GDM1 (cell line): ENCODE measurements at regions not wholly inside any gene's neighbourhood (a gene's known extent, or its start where the extent isn't known, plus 50 kb on each side); places are given as distances from the start of the nearest gene placed in this dataset.

Source experiments
- DNase-seq: peaks from one replicate; lab custom pipeline; 2025; lab: John Stamatoyannopoulos, UW

DNA sequence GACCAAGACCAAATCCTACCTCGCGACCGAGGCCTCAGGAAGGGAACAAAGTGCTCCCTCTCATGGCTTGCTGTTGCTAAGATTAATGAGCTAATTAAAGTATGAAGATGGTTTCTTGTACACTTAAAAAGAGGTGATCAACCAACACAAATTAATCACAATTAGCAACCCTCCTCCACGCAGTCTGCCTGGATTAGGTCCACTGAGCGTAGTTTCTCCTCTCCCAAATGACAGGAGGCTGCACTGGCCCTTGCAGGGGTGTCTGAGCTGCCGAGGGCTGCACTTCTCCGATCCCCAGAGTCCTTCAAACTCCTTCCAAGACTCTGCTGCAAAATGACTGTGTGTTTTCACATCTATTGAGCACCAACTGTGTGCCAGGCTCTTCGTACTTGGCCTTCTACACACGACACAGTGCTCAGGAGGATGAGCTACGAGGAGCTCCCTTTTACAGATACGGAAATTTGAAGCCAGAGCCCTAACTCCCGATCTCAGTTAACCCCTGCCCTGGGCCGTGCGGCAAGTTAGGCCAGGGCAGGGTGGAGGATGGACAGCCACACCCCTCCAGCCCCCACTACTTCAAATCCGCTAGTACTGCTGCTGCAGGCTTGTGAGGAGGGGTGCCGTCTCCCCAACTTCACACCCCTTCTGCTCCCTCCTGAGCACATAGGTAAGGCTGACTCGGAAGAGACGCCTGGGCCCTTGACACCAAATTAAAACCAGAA, 101.0 kb upstream of the LINGO1 start:
- DNase-seq, result no peak

DNA sequence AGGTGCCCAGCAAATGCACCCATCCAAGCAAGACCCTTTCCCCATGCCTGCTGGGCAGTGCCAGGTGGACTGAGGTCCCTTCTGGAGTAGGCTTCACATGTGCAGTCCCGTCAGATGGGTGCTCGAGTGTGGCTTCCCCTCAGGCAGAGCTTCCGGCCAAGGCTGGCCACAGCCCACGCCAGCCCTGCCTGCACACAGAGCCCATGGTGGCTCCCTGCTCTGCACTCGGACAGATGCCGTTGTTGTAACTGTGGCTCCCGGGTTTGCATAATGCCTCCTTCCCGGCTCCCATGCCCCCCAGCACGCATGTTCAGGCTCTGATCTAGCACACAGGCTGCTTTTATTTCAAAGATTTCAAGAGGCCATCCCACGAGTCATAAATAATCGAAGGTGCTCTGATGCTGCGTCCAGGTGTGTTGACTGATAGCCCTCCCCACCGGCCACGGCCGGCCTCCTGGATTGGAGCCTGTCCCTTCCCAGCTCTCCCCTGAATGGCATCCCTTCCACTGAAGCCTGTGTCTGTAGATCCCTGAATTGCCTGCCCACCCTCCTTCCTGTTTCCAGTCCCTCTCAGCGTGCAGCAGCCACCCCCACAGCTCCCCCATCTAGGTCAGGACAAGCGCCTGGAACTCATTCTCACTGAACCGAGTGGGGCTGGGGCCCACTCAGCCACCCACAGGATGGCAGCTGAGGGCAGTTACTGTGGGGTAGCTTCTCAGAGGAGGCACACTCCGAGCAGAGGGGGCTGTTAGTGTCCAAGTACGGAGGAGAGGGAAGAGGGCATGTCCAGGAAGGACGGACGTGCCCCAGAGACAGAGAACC, 100.0 kb upstream of the LINGO1 start:
- DNase-seq, result no peak

DNA sequence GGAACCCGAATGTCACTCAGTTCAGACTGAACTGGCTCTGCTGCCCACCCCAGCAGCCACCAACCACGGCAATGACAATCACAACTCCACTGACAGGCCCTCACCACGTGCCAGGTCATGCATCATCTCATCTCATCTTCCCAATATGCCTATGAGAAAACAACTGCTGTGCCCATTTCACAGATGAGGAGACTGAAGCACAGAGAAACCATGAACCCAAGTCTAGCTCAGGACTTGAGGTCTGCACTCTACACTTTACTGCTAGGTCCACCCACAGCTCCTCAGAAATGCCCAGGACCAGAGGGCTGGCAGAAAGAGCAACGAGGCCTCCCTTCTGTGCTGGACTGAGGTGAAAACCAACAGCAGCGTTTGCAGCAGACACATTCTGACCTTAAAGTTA, 99.2 kb upstream of the LINGO1 start:
- DNase-seq, result no peak

DNA sequence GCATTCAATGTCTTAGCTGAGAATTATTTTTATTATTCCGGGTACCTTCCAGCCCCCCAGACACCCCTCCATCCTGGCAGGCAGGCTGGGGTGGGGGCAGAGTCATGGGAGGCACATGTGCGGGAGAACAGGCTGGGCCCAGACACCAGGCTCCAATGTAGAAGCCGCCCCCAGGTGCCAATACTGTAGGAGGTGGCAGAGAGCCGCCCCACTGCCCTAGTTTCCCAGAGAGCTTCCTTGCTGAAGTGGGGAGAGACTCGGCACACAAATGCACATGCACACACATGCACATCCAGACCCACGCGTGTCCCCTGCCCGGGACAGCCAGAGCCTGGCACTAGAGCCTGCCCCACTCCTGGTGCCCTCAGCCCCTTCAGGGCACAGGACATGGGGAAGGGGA, 98.4 kb upstream of the LINGO1 start:
- no peak for DNase-seq

DNA sequence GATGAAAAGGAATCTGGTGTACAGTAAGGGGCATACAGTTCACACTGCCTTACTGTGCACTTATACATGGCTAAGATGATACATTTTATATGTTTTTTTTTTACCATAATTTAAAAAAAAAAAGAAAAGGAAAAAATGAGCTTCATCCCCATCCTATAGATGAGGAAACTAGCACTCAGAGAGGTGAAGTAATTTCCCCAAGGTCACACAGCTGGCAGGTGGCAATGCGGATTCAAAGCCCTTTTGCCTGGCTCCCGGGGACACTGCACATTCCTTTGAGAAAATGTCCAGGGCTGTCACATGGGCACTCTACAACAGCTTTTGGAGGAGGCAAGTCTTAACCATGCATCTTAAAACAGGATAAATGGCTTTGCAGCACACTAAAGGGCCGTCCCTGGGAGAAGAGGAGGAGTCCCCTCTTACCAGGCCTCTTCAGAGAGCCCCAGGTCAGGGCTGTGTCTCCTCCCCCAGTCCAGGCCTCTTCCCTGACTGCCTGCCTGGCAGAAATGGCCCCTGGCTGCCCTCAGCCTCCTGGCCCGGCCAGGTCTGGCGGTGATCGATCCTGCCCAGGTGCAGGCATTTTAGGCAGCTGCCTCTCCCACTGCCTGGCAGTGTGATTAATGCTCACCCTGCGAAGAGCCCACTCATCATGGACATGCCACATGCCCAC, 95.1 kb upstream of the LINGO1 start:
- no peak for DNase-seq

DNA sequence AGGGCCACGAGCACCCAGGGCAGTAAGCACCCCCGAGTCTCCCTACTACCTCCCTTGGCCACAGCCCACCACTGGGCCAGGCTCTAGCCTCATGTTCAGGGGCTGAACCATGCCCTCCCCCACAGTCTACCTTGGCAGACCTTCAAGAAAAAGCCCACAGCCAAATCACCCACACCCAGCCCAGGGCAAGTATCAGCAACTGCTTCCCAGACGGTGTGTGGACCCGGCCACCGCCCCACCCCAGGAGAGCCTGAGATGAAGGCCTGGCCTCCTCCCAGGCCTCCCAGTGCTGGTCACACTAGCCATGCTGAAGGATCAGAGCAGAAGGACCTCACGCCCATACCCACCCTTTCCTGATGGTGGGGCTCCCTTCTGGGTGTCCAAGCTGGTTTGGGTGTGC, 92.0 kb upstream of the LINGO1 start:
- DNase-seq, result no peak

DNA sequence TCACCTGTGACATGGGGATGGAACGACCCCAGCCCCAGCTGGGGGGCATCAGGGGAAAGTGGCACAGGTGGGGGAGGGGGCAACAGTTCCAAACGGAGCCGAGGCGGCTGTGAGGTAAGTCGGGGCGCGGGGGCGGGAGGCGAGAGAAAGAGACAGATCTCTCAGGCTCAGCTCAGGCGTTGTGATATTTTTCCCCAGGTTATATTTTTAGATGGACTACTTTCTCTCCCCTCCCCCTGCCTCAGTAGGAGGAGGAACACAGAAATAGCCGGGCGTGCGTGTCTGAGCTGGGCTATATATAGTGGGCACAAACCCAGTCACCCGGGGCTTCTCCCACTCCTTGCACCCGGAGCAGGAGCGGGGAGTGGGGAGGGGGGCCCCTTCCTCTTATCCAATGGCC, 91.0 kb upstream of the LINGO1 start:
- DNase-seq, result no peak

DNA sequence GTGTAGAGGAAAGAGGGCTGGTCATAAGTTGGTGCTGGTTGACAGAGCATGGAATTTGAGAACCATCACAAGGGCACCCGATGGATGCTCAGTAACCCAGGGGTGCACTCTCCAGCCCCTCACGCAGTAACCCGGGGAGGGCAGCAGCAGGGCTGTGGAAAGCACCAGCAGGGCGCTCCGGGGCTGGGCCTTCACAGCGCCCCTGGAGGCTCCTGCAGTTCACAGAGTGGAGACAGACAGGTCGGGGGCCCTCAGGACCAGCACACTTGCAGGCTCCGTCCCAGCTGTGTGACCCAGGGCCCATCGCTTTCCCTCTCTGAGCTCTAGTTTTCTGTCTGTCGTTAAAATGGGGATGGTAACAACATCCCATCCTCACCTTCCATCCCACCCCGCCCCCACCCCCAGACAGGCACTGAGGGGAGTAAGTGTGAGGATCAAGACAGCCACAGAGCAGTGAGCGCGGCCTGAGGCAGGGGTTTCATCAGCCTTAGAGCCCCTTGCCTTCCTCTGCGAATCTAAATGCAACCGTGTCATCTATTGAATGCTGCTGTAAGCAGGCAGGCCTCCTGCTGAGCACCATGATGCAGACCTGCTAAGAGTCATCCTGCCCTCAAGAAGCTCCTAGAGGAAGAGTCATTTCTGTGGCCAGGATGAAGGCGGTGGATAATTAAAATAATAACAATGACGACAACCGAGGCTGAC, 90.2 kb upstream of the LINGO1 start:
- DNase-seq, result no peak

DNA sequence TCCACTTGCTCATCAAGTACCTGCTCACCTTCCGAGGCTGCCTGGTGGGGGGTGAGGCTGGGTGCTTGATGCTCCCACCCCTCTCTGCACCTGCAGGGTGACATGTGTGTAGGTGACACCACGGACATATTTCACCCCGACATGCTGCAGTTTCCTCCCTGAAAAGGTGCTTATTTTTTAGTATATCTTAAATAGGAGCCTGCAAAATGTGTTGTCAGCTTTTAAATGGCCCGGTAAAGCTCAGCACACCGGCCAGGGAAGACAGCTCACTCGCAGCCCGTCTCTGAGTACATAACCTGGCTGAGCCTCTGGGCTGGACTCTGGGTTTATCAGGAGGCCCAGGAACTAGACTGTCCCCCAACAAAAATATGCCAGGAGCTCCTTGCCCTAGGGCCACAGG, 89.3 kb upstream of the LINGO1 start:
- no peak for DNase-seq

DNA sequence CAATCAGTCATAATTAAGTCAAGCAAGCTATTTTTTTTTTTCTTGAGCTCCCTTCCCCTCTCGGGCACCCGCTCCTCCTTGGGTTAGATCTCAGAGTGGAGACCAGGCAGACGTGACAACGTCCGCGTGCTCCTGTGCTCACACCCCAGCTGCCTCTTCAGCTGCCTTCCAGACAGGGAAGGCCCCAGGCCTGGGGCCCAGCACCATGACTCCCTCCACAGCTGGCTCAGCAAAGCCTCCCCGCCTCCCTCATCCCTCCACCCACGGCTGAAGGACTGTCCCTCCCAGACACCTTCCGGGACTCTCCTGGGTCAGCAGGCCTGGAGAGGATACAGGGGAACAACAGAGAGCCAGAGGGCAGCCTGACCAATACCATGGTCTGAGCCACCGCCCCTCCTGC, 87.9 kb upstream of the LINGO1 start:
- DNase-seq, result no peak

DNA sequence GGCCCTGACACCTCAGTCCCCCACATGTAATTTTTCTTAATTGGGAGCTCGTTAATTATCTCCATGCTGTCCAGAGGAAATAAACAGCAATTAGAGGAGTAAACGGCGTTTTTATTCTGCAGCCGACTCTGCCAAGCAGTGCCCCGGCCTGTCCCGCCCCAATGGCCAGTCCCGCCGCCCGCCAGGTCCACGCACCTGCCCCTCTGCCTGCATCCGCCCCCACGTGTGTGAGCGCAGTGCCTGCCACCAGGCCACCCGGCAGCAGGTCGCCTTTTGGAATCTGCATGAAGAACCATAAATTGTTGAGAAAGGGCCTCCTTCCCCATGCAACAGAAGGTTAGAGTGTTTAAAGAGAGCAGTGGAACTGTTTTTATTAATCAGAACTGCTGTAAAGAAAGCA, 87.5 kb upstream of the LINGO1 start:
- no peak for DNase-seq

DNA sequence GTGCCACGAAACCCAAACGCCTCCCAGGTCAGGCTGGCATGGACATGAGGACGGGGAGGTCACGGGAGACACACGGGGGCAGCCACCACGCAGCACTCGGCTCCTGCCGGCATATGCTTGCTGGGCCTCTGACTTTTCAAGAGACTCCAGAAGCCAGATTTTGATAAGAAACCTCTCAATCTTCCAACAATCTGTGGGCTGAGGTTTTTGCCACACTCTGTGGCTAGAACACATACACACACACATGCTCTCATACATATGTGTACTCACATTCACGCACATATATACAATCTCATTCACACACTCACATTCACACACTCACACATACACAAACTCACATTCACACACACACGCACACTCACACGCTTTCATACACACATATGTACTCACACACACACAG, 86.7 kb upstream of the LINGO1 start:
- DNase-seq, result no peak

DNA sequence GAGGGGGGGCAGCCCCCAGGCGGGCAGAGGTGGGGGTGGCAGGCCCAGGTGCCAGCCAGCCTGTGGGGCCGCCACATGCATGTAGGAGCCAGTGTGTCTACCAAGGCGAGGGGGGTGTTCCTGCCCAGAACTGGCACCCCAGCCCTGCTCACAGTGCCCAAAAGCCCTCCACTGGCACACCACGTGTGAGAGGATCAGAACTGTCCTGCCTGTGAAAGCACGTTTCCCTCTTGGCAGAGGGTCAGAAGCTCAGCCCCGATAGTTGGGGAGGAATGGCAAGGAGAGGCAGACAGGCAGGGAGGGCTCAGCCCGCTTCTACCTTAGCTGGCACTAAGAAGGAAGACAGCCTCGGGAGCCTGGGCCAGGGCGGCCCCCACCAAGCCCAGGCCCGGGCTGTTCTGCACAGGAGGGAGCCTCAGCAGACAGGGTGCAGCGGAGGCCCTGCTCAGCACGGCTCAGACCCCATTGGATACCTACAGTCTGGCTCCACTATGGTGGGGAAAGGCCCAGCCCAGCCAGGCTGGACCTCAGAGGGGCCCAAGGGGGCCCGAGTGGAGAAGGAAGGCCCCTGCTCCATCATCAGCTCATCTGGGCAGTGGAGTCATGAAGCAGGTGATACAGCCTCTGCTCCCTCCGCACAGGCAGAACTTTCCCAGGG, 84.8 kb upstream of the LINGO1 start:
- DNase-seq, result no peak

DNA sequence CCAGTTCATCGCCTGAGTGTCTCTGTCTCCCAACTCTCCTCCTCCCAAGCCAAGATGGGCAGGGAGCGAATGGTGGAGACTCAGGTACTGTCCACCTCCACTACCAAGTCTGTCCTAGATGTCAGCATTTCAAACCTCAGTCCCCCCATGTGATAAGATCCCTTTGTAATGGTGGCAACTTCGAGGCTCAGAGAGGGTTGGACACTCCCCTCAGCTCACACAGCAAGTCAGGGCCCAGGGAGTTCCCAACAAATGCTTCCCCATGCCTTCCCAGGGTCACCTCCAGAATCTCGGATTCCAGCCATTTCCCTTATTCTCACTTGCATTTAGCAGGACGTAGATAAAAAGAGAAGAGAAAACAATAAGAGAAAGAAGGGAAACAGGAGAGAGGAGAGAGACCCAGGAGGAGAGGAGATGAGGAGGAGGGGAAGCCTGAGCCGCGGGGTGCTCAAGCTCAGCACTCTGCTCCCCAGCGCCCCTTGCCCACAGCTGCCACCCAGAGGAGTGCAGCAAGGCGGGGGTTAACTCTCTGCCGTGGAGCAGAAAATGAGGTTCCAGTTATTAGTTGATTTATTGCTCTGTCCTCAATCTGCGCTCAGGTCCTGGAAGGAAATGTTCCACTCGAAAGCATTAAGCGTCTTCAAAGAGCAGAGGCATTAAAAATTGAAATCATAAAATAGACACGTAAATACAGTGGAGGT, 84.1 kb upstream of the LINGO1 start:
- DNase-seq, result no peak

DNA sequence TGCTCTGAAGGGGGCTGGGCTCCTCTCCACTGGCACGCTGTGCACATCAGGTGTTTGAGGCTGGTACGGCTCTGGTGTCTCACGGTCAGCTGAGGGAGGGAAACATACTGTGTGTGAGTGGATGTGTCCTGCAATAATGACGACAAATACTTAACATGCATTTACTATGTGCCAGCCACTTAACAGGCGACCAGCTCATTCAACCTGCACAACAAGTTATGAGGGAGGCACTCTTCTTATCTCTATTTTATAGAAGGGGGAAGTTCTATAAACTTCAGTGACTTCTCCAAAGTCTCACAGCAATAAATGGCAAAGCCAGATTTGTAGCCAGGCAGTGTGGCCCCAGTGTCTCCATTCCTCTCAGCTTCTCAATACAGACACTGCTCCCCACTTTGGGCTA, 83.1 kb upstream of the LINGO1 start:
- DNase-seq, result no peak

DNA sequence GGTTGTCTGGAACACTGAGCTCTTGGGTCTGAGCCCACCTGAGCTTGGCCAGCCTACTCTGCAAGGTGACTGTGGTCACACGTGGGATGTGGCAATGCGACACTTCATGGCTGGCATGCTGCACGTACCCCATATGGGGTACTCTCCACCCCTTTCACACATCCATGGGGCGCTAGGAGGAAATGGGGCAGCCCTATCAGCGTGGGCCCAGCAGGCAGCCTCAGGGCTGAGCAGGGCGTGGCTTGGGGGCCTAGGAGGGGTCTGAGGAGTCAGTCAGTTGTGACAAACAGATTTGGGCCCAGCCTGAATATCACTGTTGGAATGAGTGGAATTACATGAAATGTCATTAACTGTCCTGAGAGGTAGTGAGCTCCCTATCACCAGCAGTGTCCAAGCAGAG, 82.3 kb upstream of the LINGO1 start:
- DNase-seq, result no peak

DNA sequence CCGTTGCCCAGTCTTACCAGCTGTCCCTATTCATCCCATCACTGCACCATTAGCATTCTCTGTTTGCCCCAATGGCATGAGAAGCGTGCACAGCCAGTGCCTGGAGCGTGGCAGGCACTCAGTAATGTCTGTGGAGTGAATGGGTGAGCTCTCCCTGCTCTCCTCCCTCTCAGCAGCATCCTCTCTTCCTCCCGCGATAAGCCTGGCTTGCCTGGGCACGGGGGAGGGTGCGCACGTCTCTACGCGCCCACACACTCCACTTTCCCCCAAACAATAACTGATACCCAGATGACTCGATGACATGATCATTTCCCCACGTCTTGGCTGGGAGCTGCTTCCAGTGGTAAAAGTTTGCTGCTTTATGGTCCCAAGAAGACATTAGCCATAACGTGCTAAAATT, 81.8 kb upstream of the LINGO1 start:
- no peak for DNase-seq

DNA sequence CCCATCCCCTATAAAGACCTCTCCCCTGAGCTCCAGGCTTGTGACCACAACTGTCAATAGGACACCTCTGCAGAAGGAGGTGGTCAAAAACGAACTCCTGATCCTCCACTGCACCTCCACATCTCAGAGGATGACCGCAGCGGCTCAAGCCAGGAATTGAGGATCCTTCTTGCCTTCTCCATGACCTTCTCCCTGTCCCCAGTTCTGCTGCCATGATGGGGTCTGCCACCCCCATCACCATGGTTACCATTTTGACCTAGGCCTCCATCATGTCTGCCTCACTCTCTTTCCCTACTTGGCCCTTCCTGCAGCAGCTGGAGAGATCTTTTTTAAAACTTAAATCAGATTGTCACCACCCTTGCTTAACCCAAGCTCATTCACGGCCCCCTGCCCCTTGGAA, 81.3 kb upstream of the LINGO1 start:
- no peak for DNase-seq

DNA sequence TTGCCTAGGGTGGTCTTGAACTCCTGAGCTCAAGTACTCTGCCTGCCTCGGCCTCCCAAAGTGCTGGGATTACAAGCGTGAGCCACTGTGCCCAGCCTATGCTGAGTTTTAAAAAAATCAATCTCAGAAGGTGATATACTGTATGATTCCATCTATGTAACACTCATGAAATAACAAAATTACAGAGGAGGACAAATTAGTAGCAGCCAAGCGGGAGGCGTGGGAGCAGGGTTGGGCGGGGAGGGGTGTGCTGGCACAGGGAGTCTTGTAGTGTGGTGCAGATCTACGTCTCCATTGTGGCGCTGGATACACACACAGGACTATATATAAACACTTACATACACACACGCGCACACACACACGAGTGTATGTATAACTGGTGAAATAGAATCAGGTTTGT, 80.6 kb upstream of the LINGO1 start:
- DNase-seq, result no peak

DNA sequence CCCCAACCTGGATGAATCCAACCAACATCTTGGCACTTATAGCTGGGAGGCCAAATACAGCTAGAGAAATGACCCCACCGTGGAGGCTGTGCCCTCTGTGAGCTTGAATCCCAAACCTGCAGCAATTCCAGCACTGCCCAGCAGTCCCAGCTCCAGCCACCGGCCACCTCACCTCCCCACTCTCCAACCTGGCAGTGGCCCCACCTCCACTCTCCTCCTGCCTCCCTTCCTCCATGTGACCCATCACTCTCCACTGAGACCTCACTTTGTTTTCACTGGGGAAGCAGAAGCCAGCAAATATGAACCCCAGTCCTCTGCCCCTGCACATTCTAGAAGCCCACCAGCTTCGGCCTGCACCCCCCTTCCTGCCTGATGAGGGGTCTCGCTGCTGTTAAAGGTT, 79.7 kb upstream of the LINGO1 start:
- no peak for DNase-seq

DNA sequence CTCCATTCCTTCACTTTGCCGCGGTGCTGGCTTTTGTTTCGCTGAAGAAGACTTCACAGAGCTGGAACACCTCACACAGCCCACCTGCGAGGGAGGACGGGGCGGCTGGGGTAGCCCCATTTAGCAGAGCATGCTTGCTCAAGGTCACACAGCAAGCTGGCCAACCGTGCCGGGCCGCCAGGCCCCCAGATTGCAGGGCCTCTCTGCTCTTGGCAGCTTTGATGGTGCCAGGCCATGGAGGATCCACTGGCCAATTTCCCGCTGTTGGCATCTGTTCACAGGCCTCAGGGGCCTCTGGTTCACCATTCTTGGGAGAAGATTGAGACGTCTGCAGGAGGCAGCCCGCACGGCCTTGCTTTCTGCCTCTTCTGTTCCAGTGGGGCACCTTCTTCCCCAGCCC, 77.9 kb upstream of the LINGO1 start:
- DNase-seq, result no peak
